Hepatocyte (in vitro differentiated cells): ENCODE measurements at regions not wholly inside any gene's neighbourhood (a gene's known extent, or its start where the extent isn't known, plus 50 kb on each side); places are given as distances from the start of the nearest gene placed in this dataset.

Experiments used
- DNase-seq: peaks from one replicate; pipeline ENCODE4 v3.0.0-alpha.2; 2016; ENCODE audit warnings: low spot score
- H2AFZ ChIP-seq: fragments of 200-600 bp; sonication (generic); 2 replicates; pipeline ENCODE4 v1.6.0; 2016; ENCODE audit warnings: antibody characterized with exemption, mild to moderate bottlenecking
- H3K27ac ChIP-seq: fragments of 200-600 bp; sonication (generic); 2 replicates; pipeline ENCODE4 v1.5.1; 2016; ENCODE audit warnings: mild to moderate bottlenecking
- H3K27me3 ChIP-seq: fragments of 200-600 bp; sonication (generic); 2 replicates; pipeline ENCODE4 v1.6.1; 2016
- H3K36me3 ChIP-seq: fragments of 200-600 bp; sonication (generic); replicated peaks from 2 replicates; pipeline ENCODE4 v1.5.1; 2016; ENCODE audit warnings: low read depth; ENCODE audit not compliant: insufficient read depth
- H3K4me1 ChIP-seq: fragments of 200-600 bp; sonication (generic); 2 replicates; pipeline ENCODE4 v1.5.1; 2016; ENCODE audit warnings: mild to moderate bottlenecking, moderate library complexity; ENCODE audit not compliant: insufficient read depth
- H3K4me2 ChIP-seq: fragments of 200-600 bp; sonication (generic); 2 replicates; pipeline ENCODE4 v1.6.0; 2016
- H3K4me3 ChIP-seq: fragments of 200-600 bp; sonication (generic); 2 replicates; pipeline ENCODE4 v1.5.1; 2016; ENCODE audit warnings: mild to moderate bottlenecking
- H3K79me2 ChIP-seq: fragments of 200-600 bp; sonication (generic); 2 replicates; pipeline ENCODE4 v1.6.0; 2017; ENCODE audit warnings: mild to moderate bottlenecking
- H3K9me2 ChIP-seq: fragments of 200-600 bp; sonication (generic); replicated peaks from 2 replicates; pipeline ENCODE4 v1.6.0; 2017; ENCODE audit warnings: mild to moderate bottlenecking; ENCODE audit not compliant: insufficient read depth
- H3K9me3 ChIP-seq: fragments of 200-600 bp; sonication (generic); 2 replicates; pipeline ENCODE4 v1.5.1; 2016; ENCODE audit warnings: low read depth, mild to moderate bottlenecking
- H4K20me1 ChIP-seq: fragments of 200-600 bp; sonication (generic); 2 replicates; pipeline ENCODE4 v1.6.0; 2016; ENCODE audit warnings: mild to moderate bottlenecking; ENCODE audit not compliant: insufficient read depth, poor library complexity, severe bottlenecking
- EZH2 ChIP-seq: fragments of 200-600 bp; sonication (generic); IDR thresholded peaks from 2 replicates; pipeline ENCODE4 v1.6.1; 2016; ENCODE audit warnings: antibody characterized with exemption, mild to moderate bottlenecking, borderline replicate concordance
- EZH2phosphoT487 ChIP-seq: fragments of 200-600 bp; sonication (generic); IDR thresholded peaks from one replicate; pipeline ENCODE4 v1.6.1; 2018; ENCODE audit warnings: antibody characterized with exemption, mild to moderate bottlenecking, low read depth, moderate library complexity; ENCODE audit not compliant: unreplicated experiment, severe bottlenecking
- WGBS: methylation state at CpG from one replicate; pipeline ENCODE4 v1.1.6; 2016; ENCODE audit warnings: low lambda C conversion rate; ENCODE audit errors: missing lambda C conversion rate; 5-methylcytosine and 5-hydroxymethylcytosine counted together
- TF ChIP-seq, protein P1 (sequence below): fragments of 200-600 bp; sonication (generic); IDR thresholded peaks from 2 replicates; pipeline ENCODE4 v1.5.1; 2016; ENCODE audit warnings: antibody characterized with exemption, mild to moderate bottlenecking; ENCODE audit not compliant: poor library complexity

DNA sequence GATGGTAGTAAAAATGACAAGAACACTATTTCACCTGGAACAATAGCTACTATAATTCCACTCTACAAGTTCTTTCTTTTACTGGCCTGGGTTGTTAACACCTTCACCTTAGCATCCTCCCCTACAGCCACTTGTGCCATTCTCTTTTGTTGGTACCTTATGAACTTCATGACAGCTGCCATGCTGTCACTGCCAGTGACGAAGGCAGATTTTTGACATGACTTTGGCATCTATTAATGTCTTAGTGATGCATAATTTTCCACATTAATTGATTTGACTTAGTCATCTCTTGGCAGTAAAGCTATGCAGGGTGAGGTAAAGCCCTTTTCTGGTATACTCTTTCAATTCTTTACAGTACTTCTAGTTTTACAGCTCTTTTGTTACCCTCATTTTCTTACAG is 207.9 kb downstream of the TANC2 start:
- no peaks in the 10 kb centered on the region for H3K36me3 ChIP-seq

DNA sequence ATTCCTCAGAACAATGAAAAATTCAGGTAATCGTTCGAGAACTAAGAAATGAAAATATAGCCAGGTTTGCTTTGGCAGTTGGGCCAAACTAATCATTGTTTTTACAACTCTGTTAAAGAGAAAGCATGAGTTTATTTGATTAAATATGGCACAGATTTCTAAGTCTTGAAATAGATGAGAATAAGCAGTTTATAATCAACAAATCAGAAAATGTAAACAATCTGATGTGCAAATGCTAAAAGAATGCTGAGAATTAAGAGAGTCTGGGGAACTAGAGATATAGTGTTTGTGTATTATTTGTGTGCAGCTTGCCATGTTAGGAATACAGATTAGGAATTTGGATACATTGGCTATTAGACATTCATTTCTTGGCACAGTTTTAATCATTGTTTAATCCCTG is 212.5 kb downstream of the TANC2 start:
- Histone ChIP-seq H3K4me2 (no peak overlapping the region), H3K9me2 (no peaks in the 10 kb centered on the region), H3K27ac (no peak overlapping the region), H4K20me1 (no peaks in the 10 kb centered on the region), H3K27me3 (no peaks in the 10 kb centered on the region), H3K79me2 (no peaks in the 10 kb centered on the region), H3K36me3 (no peaks in the 10 kb centered on the region), H3K9me3 (no peaks in the 10 kb centered on the region), H2AFZ (no peak overlapping the region), H3K4me3 (no peak overlapping the region), H3K4me1 (no peaks in the 10 kb centered on the region)
- no peak for DNase-seq
- WGBS: 66% methylated on average over 2 of the region's 2 CpGs
- TF ChIP-seq EZH2phosphoT487: no peak

More for the DNA sequence above, 207.9 kb downstream of the TANC2 start:
- DNase-seq: no peak
- no peaks in the 10 kb centered on the region for H4K20me1 ChIP-seq
- H3K9me2 ChIP-seq: no peaks in the 10 kb centered on the region
- no peaks in the 10 kb centered on the region for H3K9me3 ChIP-seq
- H3K27me3 ChIP-seq: no peaks in the 10 kb centered on the region
- H3K4me2 ChIP-seq: no peak overlapping the region
- no peak overlapping the region for H3K4me3 ChIP-seq
- no peaks in the 10 kb centered on the region for H3K4me1 ChIP-seq
- 78% methylated on average over 1 of the region's 1 CpG for WGBS
- peaks cover 2% of the 10 kb centered on the region for H3K79me2 ChIP-seq
- no peak overlapping the region for H2AFZ ChIP-seq
- TF ChIP-seq EZH2phosphoT487: no peak
- no peak overlapping the region for H3K27ac ChIP-seq

DNA sequence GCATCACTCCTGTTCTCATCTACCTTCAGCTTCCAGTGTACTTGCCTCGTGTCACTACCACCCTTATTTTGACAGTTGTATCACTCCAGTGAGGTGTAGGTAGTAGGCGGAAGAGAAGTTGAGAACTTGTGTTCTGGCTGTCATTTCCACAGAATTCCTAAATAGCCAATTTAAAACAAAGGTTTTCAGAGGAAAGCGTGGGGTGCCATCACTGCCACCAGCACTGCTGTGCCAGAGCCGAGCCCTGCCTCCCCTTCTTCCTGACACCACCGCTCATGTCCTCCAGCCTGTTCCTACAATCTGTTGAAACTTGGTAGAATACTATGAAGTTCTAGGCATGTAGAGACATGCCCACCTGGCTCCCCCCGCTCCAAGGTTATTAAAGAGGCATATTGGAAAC is 215.8 kb downstream of the TANC2 start:
- DNase-seq: no peak
- Histone ChIP-seq H3K9me2 (no peaks in the 10 kb centered on the region), H2AFZ (no peak overlapping the region), H3K79me2 (no peaks in the 10 kb centered on the region), H3K27me3 (no peaks in the 10 kb centered on the region), H3K4me3 (no peak overlapping the region), H3K4me2 (no peak overlapping the region), H3K4me1 (no peaks in the 10 kb centered on the region), H3K9me3 (no peaks in the 10 kb centered on the region), H3K36me3 (no peaks in the 10 kb centered on the region), H4K20me1 (no peaks in the 10 kb centered on the region), H3K27ac (no peak overlapping the region)
- 95% methylated on average over 6 of the region's 6 CpGs for WGBS
- TF ChIP-seq, protein P1, sequence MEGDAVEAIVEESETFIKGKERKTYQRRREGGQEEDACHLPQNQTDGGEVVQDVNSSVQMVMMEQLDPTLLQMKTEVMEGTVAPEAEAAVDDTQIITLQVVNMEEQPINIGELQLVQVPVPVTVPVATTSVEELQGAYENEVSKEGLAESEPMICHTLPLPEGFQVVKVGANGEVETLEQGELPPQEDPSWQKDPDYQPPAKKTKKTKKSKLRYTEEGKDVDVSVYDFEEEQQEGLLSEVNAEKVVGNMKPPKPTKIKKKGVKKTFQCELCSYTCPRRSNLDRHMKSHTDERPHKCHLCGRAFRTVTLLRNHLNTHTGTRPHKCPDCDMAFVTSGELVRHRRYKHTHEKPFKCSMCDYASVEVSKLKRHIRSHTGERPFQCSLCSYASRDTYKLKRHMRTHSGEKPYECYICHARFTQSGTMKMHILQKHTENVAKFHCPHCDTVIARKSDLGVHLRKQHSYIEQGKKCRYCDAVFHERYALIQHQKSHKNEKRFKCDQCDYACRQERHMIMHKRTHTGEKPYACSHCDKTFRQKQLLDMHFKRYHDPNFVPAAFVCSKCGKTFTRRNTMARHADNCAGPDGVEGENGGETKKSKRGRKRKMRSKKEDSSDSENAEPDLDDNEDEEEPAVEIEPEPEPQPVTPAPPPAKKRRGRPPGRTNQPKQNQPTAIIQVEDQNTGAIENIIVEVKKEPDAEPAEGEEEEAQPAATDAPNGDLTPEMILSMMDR: no peak
- no peak for TF ChIP-seq EZH2phosphoT487
- TF ChIP-seq EZH2: no peak

DNA sequence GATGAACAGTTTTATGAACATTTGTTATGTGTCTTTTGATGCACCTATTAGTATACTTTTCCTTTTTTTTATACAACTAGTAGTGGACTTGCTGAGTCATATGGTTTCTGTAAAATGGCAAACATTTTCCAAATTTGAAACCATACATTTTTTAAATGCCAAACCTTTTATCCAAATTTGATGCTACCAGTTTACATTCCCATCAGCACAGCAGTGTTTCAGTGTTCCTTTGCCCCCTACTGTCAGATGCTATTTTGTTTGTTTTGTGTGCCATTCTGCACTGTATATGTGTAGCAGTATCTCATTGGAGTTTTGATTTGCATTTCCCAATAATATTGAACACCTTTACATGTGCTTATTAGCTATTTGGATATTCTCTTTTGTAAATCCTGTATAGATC is 219.4 kb downstream of the TANC2 start:
- H3K27me3 ChIP-seq: no peaks in the 10 kb centered on the region
- TF ChIP-seq EZH2phosphoT487 (no peak), EZH2 (no peak)
- TF ChIP-seq, protein P1: no peak

DNA sequence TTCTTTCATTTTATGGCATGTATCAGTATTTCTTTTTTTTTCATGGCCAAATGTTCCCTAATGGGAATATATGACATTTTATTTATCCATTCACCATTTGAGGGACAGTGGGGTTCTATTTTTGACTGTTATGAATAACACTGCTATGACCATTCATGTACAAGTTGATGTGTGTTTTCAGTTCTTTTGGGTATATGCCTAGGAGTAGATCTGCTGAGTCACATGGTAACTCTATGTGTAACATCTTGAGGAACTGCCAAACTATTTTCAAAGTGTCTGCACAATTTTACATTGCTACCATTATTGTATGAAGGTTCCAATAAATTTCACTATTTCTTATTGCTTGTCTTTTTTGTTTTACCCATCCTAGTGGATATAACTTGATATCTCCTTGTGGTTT is 223.0 kb downstream of the TANC2 start:
- no peaks in the 10 kb centered on the region for H3K79me2 ChIP-seq
- H3K4me2 ChIP-seq: no peak overlapping the region
- no peak for DNase-seq
- no peaks in the 10 kb centered on the region for H3K27me3 ChIP-seq
- TF ChIP-seq EZH2phosphoT487 (no peak), EZH2 (no peak)
- TF ChIP-seq, protein P1: no peak
- H3K4me3 ChIP-seq: no peak overlapping the region
- H4K20me1 ChIP-seq: no peaks in the 10 kb centered on the region
- H2AFZ ChIP-seq: no peak overlapping the region
- no peak overlapping the region for H3K27ac ChIP-seq
- no peaks in the 10 kb centered on the region for H3K9me2 ChIP-seq
- no peaks in the 10 kb centered on the region for H3K36me3 ChIP-seq
- H3K9me3 ChIP-seq: no peaks in the 10 kb centered on the region
- H3K4me1 ChIP-seq: no peaks in the 10 kb centered on the region

More for the DNA sequence above, 219.4 kb downstream of the TANC2 start:
- no peaks in the 10 kb centered on the region for H4K20me1 ChIP-seq
- no peaks in the 10 kb centered on the region for H3K4me1 ChIP-seq
- no peak overlapping the region for H3K4me2 ChIP-seq
- DNase-seq: no peak
- H3K9me2 ChIP-seq: no peaks in the 10 kb centered on the region
- no peaks in the 10 kb centered on the region for H3K79me2 ChIP-seq
- H3K9me3 ChIP-seq: no peaks in the 10 kb centered on the region
- no peak overlapping the region for H2AFZ ChIP-seq
- H3K27ac ChIP-seq: no peak overlapping the region
- no peak overlapping the region for H3K4me3 ChIP-seq
- no peaks in the 10 kb centered on the region for H3K36me3 ChIP-seq
